HG03103 (cell line): ENCODE measurements at regions not wholly inside any gene's neighbourhood (a gene's known extent, or its start where the extent isn't known, plus 50 kb on each side); places are given as distances from the start of the nearest gene placed in this dataset.

Experiments
- ATAC-seq: cut with Tn5 transposase; IDR thresholded peaks from one replicate; pipeline ENCODE4 v1.9.1; 2021; ENCODE audit warnings: low read depth; ENCODE audit not compliant: unreplicated experiment

GRCh38 chr17:79382313-79382712 lies 228.5 kb downstream of the RBFOX3 start:
- ATAC-seq, result no peak

- ATAC-seq, result no peak
These were observed 231.0 kb downstream of the RBFOX3 start for GRCh38 chr17:79379700-79380445.

- ATAC-seq, result no peak
These were observed 233.5 kb downstream of the RBFOX3 start for GRCh38 chr17:79377230-79377786.

- ATAC-seq, result no peak
These were observed 236.0 kb downstream of the RBFOX3 start for GRCh38 chr17:79374807-79375206.

DNA sequence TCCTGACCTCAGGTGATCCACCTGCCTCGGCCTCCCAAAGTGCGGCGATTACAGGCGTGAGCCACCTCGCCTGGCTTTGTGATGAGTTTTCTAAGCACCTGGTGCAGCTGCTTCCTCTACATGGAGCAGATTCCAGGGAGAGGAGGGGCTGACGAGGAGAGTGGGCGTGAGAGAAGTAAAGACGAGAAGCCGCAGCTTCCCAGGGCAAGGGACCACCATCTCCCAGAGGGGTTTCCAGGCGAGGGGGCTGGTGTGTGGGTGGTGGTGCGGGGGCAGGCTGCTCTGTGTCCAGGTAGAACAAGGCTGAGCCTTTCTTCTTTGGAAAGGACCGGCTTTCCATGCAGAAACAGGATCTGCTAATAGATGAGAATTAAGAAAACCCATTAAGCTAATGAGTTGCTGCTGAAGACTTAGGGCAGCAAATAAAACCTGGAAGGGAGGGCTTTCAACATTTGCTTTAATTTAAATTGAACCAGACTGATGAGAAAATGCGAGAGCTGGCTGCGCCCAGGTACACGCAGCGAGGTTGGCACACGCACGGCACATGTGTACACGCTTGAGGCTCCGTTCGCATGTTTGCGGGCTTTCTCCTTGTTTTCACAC lies 236.7 kb downstream of the RBFOX3 start:
- ATAC-seq, result no peak

- ATAC-seq, result no peak
These were observed 238.2 kb downstream of the RBFOX3 start for GRCh38 chr17:79372470-79373238.

- no peak for ATAC-seq
These were observed 238.9 kb downstream of the RBFOX3 start for GRCh38 chr17:79371984-79372383.

- no peak for ATAC-seq
These were observed 240.3 kb downstream of the RBFOX3 start for GRCh38 chr17:79370594-79370993.

- ATAC-seq, result no peak
These were observed 240.7 kb downstream of the RBFOX3 start for GRCh38 chr17:79370126-79370525.

DNA sequence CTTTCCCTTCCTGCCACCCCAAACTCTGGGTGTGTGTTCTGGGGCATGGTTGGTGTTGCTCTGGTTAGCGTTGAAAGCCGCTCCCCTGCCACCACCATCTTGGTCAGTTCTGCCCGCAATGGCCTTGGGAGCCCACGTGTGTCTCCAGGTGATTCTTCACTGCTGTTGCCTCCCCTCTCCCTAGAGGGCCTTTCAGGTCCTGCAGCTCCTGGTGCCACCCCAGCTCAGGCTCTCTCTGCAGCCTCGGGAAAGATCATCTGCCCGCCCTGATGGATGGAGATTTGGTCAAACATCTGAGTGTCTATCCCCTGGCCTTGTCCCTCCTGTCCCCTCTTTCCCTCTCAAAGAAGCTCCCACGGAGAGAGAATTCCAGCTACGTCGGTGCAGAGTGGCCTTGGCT lies 241.3 kb downstream of the RBFOX3 start:
- ATAC-seq, result no peak

DNA sequence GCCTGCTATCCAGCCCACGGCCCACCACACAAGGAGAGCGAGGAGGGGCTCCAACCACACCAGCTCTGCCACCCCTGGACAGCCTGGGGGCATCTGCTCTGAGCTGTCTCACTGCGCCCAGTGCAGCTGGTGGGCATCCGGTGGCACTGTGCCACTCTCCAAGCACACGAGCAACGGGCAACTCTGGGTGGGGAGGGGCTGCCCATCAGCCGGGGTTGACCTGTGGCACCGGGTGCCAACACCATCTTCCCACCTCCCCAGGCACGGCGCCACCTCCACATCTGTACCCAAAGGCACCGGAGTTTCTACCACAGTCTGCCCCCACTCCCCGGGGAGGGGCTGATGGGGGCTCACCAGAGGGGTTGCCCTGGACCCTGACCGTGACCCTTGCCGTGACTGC lies 241.8 kb downstream of the RBFOX3 start:
- ATAC-seq, result no peak

DNA sequence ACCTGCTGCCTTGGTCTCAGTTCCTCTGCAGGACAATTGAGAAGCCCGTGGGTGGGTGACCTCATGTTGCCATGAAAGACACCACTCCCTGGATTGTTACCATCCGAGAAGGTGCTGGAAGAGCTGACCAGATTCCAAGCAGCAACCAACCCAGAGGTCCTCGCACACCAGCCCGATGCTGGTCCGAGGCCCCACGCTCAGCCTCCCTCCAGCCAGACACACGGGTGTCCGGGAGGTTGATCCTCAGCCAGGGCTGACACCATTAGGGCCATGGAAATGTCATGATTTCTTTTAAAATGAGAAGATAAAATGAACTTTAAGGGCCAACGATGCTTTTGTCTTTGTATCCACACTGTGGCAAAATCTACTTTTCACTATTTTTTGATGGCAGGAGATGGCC lies 242.3 kb downstream of the RBFOX3 start:
- no peak for ATAC-seq

- ATAC-seq, result no peak
These were observed 243.8 kb downstream of the RBFOX3 start for GRCh38 chr17:79366988-79367571.

DNA sequence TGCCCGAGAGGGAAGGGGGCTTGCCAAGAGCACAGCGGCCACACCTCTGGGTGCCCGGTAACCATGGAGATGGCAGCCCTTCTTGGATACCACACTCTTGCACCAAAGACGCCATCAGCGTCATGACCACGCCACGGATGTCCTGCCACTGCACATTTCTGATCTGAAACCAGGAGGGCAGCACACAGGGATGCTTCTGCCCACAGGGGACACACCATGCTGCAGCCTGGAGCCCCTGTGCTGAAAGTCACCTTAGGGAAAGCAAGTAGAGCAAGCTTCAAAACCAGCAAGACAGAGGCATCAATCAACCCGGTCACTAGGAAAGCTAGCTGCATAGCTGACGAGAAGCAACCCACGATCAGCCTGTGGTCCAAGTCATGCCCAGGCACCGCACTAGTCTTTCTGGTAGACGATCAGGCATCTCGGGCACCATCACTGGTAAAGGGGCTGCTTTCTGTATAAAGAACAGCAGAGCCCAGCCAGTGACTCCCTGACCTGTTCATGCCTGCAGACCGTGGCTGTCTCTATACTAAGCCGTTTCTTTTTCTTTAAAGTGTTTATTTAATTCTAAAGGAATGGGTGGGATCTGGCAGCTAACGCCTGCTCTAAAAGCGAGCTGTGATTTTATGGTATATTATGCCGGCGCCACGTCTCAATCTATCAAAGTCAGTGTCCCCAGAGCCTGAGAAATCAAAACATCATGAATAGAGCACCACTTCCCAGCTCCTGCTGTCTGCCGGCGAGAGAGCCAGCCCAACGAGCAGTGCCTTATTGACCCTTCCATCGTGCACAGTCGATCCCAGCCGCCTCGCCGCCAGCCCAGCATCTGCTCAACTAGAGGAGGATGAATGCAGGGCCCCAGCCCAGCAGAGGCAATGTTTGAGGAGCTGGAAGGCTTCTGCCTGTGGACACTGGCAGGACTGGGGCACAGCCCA lies 244.7 kb downstream of the RBFOX3 start:
- ATAC-seq, result no peak

DNA sequence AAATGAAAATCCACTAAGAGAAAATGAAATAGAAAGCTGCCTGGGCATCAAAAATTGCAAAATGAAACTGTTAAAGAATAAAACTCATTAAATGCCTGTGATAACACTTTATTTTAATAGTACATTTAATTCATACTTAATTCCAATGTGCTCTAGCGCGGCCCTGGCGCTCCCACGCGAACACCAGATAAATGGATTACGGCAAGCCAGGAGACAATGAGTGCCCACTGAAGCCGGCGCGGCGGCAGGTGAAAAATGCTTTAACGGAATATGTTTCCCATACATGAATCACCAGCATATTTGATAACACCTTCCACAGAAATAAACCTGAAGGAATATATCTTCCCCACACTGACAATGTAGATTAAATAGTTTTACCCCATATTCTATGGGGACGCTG lies 245.5 kb downstream of the RBFOX3 start:
- ATAC-seq, result no peak

GRCh38 chr17:79364315-79365094 lies 246.3 kb downstream of the RBFOX3 start:
- ATAC-seq, result no peak

GRCh38 chr17:79363552-79364275 lies 247.1 kb downstream of the RBFOX3 start:
- no peak for ATAC-seq

DNA sequence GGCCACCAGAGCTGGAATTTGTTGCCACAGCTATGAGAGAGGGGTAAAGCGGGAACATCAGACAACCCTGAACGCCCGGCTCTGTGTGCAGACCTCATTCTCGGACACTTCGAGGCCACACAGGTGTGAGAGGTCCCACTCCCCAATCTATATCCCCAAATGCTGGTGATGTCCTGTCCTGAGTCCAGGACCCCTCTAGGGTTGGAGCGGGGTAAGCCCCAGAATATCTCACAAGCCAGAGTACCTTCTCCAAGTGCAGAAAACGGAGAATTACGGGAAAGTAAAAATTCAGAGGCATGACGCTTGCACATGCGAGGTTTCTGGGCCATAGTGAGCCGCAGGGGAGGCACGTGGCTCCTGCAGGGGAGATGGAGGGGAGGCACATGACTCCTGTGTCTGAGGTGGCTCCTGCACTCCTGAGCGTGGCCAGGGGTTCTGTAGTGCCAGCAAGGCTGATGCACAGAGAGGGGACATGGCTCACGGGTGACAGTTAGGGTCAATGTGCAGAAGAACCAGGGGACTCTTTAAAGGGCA lies 248.0 kb downstream of the RBFOX3 start:
- ATAC-seq, result no peak
